ENCODE measurements at regions not wholly inside any gene's neighbourhood (a gene's known extent, or its start where the extent isn't known, plus 50 kb on each side); places are given as distances from the start of the nearest gene placed in this dataset.

- no peaks in the 10 kb centered on the region for H3K4me1 ChIP-seq
- no peaks in the 10 kb centered on the region for H3K36me3 ChIP-seq
- H3K27me3 ChIP-seq: no peaks in the 10 kb centered on the region
- DNase-seq: no peak
- TF ChIP-seq CTCF (IDR thresholded peaks at IDR 0.05) (no peak), POLR2A (IDR thresholded peaks at IDR 0.05) (no peak), POLR2AphosphoS5 (IDR thresholded peaks at IDR 0.05) (no peak)
- H3K4me3 ChIP-seq: no peak overlapping the region
- no peaks in the 10 kb centered on the region for H3K9me3 ChIP-seq
- no peak overlapping the region for H3K27ac ChIP-seq
- no peak for ATAC-seq (ENCODE audit: low FRiP score in 2 of 2)
Measured at GRCh38 chr4:72860766-72861165, 208.8 kb downstream of the COX18 start.

DNA sequence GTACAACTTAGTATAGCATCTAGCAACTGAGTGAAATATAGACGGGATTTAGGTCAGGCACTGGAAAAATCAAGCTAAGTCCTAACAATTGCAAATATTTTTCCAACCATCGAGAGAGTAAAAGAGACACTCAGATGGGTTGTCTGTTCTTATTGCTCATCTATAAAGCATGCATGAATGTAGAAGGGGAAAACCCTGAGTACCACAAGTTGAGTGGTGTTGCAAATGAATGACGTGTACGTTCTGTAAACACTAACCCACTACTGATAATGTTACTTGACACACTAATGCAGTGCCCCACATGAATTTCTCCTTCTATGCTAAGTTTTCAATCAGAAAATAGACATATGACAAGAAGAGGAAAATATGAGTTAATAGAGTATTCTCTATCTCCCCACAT is 211.2 kb downstream of the COX18 start:
- Histone ChIP-seq H3K4me3 (no peak overlapping the region), H3K36me3 (no peaks in the 10 kb centered on the region), H3K4me1 (no peaks in the 10 kb centered on the region), H3K9me3 (no peaks in the 10 kb centered on the region), H3K27me3 (no peaks in the 10 kb centered on the region), H3K27ac (no peak overlapping the region)
- WGBS, 2 donors: 63 to 65% methylated on average over 4 of the region's 4 CpGs
- TF ChIP-seq CTCF (IDR thresholded peaks at IDR 0.05): no peak
- TF ChIP-seq EP300 (IDR thresholded peaks at IDR 0.05): peak in 1 of 4 donors; percentile 58
- no peak for TF ChIP-seq POLR2A (IDR thresholded peaks at IDR 0.05)
- no peak for TF ChIP-seq POLR2AphosphoS5 (IDR thresholded peaks at IDR 0.05)
- ATAC-seq (ENCODE audit: low FRiP score in 2 of 2): peak in 1 of 2 donors; percentile 80
- no peak for DNase-seq

GRCh38 chr4:72857787-72858186 is 211.7 kb downstream of the COX18 start:
- ATAC-seq (ENCODE audit: low FRiP score in 2 of 2): peak in 1 of 2 donors; percentile 60

DNA sequence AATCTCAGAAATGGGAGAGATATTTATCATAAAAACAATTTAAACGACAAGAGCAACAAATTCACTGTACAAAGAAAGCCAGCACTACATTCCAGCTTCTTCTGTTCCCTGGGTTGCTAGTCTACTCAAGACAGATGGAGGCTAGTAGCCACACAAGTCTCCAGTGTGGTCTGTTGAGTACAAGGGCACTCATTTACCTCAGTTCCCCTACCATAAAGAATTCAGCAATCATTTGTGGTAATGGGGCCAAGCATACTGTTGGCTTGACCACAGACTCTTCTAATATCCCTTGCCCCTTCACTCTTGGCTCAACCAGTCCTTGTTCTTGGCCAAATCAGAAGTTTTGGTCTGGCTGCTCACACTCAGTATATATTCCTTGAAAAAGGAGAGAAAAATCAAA is 212.3 kb downstream of the COX18 start:
- WGBS, 2 donors: 31 to 34% methylated on average over 1 of the region's 1 CpG
- TF ChIP-seq CTCF (IDR thresholded peaks at IDR 0.05) (no peak), EP300 (IDR thresholded peaks at IDR 0.05) (no peak), POLR2A (IDR thresholded peaks at IDR 0.05) (no peak), POLR2AphosphoS5 (IDR thresholded peaks at IDR 0.05) (no peak)
- Histone ChIP-seq H3K36me3 (no peaks in the 10 kb centered on the region), H3K27me3 (no peaks in the 10 kb centered on the region), H3K27ac (no peak overlapping the region), H3K9me3 (no peaks in the 10 kb centered on the region), H3K4me3 (no peak overlapping the region), H3K4me1 (no peaks in the 10 kb centered on the region)
- no peak for ATAC-seq (ENCODE audit: low FRiP score in 2 of 2)
- DNase-seq: no peak

More at GRCh38 chr4:72857787-72858186, 211.7 kb downstream of the COX18 start:
- Histone ChIP-seq H3K4me1 (no peaks in the 10 kb centered on the region), H3K27ac (no peak overlapping the region), H3K4me3 (no peak overlapping the region), H3K9me3 (no peaks in the 10 kb centered on the region), H3K36me3 (no peaks in the 10 kb centered on the region), H3K27me3 (no peaks in the 10 kb centered on the region)
- TF ChIP-seq CTCF (IDR thresholded peaks at IDR 0.05): no peak
- no peak for TF ChIP-seq POLR2AphosphoS5 (IDR thresholded peaks at IDR 0.05)
- no peak for TF ChIP-seq EP300 (IDR thresholded peaks at IDR 0.05)
- TF ChIP-seq POLR2A (IDR thresholded peaks at IDR 0.05): no peak
- DNase-seq: no peak
- WGBS, 2 donors: 30 to 53% methylated on average over 2 of the region's 2 CpGs

DNA sequence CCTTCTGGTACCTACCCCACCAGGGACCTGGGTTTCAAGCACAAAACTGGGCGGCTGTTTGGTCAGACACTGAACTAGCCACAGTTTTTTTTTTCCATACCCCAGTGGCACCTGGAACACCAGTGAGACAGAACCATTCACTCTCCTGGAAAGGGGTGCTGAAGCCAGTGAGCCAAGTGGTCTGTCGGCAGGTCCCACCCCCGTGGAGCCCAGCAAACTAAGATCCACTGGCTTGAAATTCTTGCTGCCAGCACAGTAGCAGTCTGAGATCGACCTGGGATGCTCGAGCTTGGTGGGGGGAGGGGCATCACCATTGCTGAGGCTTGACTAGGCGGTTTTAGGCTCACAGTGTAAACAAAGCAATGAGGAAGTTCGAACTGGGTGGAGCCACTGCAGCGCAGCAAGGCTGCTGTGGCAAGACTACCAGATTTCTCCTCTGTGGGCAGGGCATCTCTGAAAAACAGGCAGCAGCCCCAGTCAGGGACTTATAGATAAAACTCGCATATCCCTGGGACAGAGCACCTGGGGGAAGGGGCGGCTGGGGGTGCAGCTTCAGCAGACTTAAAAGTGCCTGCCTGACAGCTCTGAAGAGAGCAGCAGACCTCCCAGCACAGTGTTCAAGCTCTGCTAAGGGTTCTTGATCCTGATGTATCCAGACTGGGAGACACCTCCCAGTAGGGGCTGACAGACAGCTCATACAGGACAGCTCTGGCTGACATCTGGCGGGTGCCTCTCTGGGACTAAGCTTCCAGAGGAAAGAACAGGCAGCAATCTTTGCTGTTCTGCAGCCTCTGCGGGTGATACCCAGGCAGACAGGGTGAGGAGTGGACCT is 223.0 kb downstream of the COX18 start:
- Histone ChIP-seq H3K4me1 (no peaks in the 10 kb centered on the region), H3K27ac (no peak overlapping the region), H3K27me3 (no peaks in the 10 kb centered on the region), H3K9me3 (no peaks in the 10 kb centered on the region), H3K36me3 (no peaks in the 10 kb centered on the region), H3K4me3 (no peak overlapping the region)
- WGBS, 2 donors: 57 to 64% methylated on average over 11 to 12 of the region's 12 CpGs
- DNase-seq (no peak), ATAC-seq (ENCODE audit: low FRiP score in 2 of 2) (no peak)
- TF ChIP-seq POLR2AphosphoS5 (IDR thresholded peaks at IDR 0.05) (no peak), CTCF (IDR thresholded peaks at IDR 0.05) (no peak), POLR2A (IDR thresholded peaks at IDR 0.05) (no peak), EP300 (IDR thresholded peaks at IDR 0.05) (no peak)

All from upper lobe of left lung (tissue), 6 donors.